Calu3 (cell line): ENCODE measurements at regions not wholly inside any gene's neighbourhood (a gene's known extent, or its start where the extent isn't known, plus 50 kb on each side); places are given as distances from the start of the nearest gene placed in this dataset.
"Not testable (repeated sequence)": the region's sequence is repeated elsewhere in the genome, so short reads cannot be mapped to it uniquely, and the experiment has no call there.

Experiments
- BruUV-seq: library from RNA; stranded (reverse); fragments of 400-500 nt; replicated peaks from 2 replicates; lab custom pipeline; 2021; lab: Mats Ljungman, UMichigan
- CTCF ChIA-PET: fragments of 300-600 bp; sonication (Branson Sonifier 250); formaldehyde crosslinking; loops from one replicate; lab custom pipeline; 2022; ENCODE audit warnings: antibody characterized with exemption; lab: Charles Lee
- DNase-seq: peaks from one replicate; pipeline ENCODE4 v3.0.0; 2022
- H3K27ac Mint-ChIP-seq: one replicate; pipeline ENCODE4 v1.8.0; 2022; ENCODE audit warnings: mixed read lengths; ENCODE audit not compliant: unreplicated experiment
- H3K27me3 Mint-ChIP-seq: one replicate; pipeline ENCODE4 v1.8.0; 2022; ENCODE audit warnings: mixed read lengths; ENCODE audit not compliant: unreplicated experiment
- H3K36me3 Mint-ChIP-seq: one replicate; pipeline ENCODE4 v1.8.0; 2022; ENCODE audit warnings: mild to moderate bottlenecking, moderate library complexity, mixed read lengths; ENCODE audit not compliant: insufficient read depth, unreplicated experiment
- H3K4me1 Mint-ChIP-seq: one replicate; pipeline ENCODE4 v1.8.0; 2022; ENCODE audit warnings: mild to moderate bottlenecking, low read depth, mixed read lengths; ENCODE audit not compliant: unreplicated experiment
- H3K4me3 Mint-ChIP-seq: one replicate; pipeline ENCODE4 v1.8.0; 2022; ENCODE audit warnings: mild to moderate bottlenecking, low read depth, moderate library complexity, mixed read lengths; ENCODE audit not compliant: unreplicated experiment
- H3K9me3 Mint-ChIP-seq: one replicate; pipeline ENCODE4 v1.8.0; 2022; ENCODE audit warnings: low read depth, mixed read lengths; ENCODE audit not compliant: unreplicated experiment
- intact Hi-C: fragments of 100-400 bp; cut with micrococcal nuclease; formaldehyde crosslinking; loops from one replicate; pipeline ENCODE4 v1.10.0; 2022; ENCODE audit not compliant: unreplicated experiment
- TF ChIP-seq, protein P1 (sequence below): fragments of 200-600 bp; IDR thresholded peaks from one replicate; pipeline ENCODE4 v1.8.0; 2022; ENCODE audit warnings: antibody characterized with exemption; ENCODE audit not compliant: unreplicated experiment

DNA sequence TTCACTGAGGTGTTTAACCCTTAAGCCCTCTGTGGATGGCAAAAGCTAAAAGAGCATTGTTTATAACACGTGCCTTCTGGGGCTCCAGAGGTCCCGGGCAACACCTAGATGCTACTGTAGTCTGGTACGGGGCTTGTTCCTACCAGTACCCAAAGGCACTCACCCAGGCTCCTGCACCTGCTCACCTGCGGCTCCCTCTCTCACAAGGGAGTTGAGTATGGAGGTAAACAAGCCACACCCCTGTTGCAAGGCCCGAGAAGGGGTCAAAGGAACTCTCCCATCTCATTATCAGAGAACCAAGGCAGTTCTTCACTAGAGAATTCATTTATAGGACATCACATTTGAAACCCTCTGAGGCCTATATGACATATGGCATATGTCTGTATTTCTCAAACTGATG is 53.4 kb upstream of the IL6ST start:
- CTCF ChIA-PET = no interaction called here
- no TSS peak for BruUV-seq
- intact Hi-C loops = no loop called here

DNA sequence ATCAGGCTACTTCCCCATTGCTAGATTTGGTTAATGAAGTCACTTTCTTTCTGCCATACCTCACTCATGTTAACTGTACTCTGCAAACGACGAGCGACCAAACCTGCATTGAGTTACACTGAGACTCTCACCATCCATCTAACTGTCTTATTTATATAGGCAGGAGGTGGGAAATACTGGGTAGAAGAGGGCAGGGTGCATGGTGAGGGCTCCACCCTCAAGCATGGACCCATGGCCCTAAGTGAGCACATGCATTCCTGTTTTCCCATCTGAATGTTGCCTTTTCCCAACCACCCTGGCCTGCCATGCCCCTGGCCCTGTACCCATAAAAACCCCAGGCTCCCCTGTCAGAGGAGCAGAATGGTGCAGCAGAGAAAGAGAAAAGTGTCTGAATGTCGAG is 52.7 kb upstream of the IL6ST start:
- Mint-ChIP-seq H3K27me3 (no peaks in the 10 kb centered on the region), H3K4me3 (no peak overlapping the region), H3K4me1 (peaks cover 9% of the 10 kb centered on the region), H3K9me3 (peaks cover 5% of the 10 kb centered on the region), H3K27ac (no peak overlapping the region), H3K36me3 (no peaks in the 10 kb centered on the region)
- no peak for DNase-seq
- BruUV-seq = no TSS peak
- intact Hi-C loops = no loop called here
- CTCF ChIA-PET = no interaction called here
- TF ChIP-seq, protein P1, sequence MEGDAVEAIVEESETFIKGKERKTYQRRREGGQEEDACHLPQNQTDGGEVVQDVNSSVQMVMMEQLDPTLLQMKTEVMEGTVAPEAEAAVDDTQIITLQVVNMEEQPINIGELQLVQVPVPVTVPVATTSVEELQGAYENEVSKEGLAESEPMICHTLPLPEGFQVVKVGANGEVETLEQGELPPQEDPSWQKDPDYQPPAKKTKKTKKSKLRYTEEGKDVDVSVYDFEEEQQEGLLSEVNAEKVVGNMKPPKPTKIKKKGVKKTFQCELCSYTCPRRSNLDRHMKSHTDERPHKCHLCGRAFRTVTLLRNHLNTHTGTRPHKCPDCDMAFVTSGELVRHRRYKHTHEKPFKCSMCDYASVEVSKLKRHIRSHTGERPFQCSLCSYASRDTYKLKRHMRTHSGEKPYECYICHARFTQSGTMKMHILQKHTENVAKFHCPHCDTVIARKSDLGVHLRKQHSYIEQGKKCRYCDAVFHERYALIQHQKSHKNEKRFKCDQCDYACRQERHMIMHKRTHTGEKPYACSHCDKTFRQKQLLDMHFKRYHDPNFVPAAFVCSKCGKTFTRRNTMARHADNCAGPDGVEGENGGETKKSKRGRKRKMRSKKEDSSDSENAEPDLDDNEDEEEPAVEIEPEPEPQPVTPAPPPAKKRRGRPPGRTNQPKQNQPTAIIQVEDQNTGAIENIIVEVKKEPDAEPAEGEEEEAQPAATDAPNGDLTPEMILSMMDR = no peak

More for the DNA sequence above, 53.4 kb upstream of the IL6ST start:
- Mint-ChIP-seq H3K9me3 (peaks cover 5% of the 10 kb centered on the region), H3K4me1 (peaks cover 9% of the 10 kb centered on the region), H3K4me3 (no peak overlapping the region), H3K36me3 (no peaks in the 10 kb centered on the region), H3K27ac (no peak overlapping the region), H3K27me3 (no peaks in the 10 kb centered on the region)
- DNase-seq = no peak
- TF ChIP-seq, protein P1 = no peak

DNA sequence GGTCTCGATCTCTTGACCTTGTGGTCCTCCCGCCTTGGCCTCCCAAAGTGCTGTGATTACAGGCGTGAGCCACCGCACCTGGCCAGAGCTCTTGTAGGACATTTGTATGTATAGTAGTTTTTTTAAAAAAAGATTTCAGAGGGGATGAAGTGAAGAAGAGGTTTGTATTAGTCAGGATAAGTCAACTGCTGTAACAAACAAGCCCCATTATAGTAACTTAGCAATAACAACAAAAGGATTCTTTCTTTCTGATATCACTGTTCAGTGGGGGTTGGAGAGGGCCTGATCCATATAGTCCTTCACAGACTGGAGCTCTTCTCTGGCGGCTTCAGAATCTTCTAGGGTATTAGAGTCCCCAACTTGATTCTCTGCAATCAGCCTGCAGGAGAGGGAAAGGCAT is 50.7 kb upstream of the IL6ST start:
- TF ChIP-seq, protein P1 = no peak
- H3K4me1 Mint-ChIP-seq = peaks cover 3% of the 10 kb centered on the region

DNA sequence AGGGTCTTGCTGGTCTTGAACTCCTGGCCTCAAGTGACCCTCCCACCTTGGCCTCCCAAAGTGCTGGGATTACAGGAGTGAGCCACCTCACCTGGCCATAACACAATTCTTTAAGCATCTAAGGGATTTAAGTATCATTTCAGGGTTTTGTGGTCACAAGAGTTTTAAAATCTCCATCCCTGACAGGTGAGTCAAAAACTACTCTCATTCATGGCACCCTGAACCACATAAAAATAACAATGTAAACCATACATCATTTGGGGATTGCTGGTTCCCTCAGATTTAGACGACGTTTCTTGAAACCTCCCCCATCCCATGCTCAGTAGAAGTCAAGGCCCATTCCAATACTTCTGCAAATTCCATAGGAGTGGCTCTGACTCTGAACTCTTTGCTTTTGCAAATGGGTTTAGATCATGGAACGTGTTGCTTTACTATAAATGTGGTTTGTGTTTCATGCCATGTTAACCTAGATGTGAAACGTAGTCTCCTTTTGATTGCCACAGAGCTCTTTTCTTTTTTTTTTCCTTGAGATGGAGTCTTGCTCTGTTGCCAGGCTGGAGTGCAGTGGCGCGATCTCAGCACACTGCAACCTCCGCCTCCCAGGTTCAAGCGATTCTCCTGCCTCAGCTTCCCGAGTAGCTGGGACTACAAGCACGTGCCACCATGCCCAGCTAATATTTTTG is 50.1 kb upstream of the IL6ST start:
- H3K4me1 Mint-ChIP-seq, DNase-seq, H3K36me3 Mint-ChIP-seq, H3K9me3 Mint-ChIP-seq, intact Hi-C loops, BruUV-seq, H3K4me3 Mint-ChIP-seq, H3K27ac Mint-ChIP-seq, H3K27me3 Mint-ChIP-seq: not testable (repeated sequence)
- CTCF ChIA-PET = interaction anchor here (0.6 kb wide), 1 partner anchor 61 kb away, joined by 3 read pairs; no protein-coding TSS in a partner anchor

More for the DNA sequence above, 50.7 kb upstream of the IL6ST start:
- BruUV-seq = no TSS peak
- no peak for DNase-seq
- H3K4me3 Mint-ChIP-seq = no peak overlapping the region
- intact Hi-C loops = no loop called here
- H3K27me3 Mint-ChIP-seq = no peaks in the 10 kb centered on the region
- no peaks in the 10 kb centered on the region for H3K36me3 Mint-ChIP-seq
- H3K9me3 Mint-ChIP-seq = peaks cover 5% of the 10 kb centered on the region
- CTCF ChIA-PET = interaction anchor here (0.6 kb wide), 1 partner anchor 61 kb away, joined by 3 read pairs; no protein-coding TSS in a partner anchor
- no peak overlapping the region for H3K27ac Mint-ChIP-seq
